Neuronal stem cell (in vitro differentiated cells): ENCODE measurements at regions not wholly inside any gene's neighbourhood (a gene's known extent, or its start where the extent isn't known, plus 50 kb on each side); places are given as distances from the start of the nearest gene placed in this dataset.

Experiments
- DNase-seq: peaks from one replicate; pipeline ENCODE4 v3.0.0-alpha.2; 2013; ENCODE audit warnings: low spot score
- H2AFZ ChIP-seq: one replicate; pipeline ENCODE4 v1.6.1; 2013; ENCODE audit warnings: mild to moderate bottlenecking, low read length, inconsistent platforms
- H2AK5ac ChIP-seq: 2 replicates; pipeline ENCODE4 v1.6.1; 2013; ENCODE audit warnings: low read depth, mild to moderate bottlenecking, inconsistent platforms, low read length, moderate library complexity, mixed read lengths
- H2BK120ac ChIP-seq: 2 replicates; pipeline ENCODE4 v1.6.1; 2013; ENCODE audit warnings: low read depth, mild to moderate bottlenecking, inconsistent platforms, low read length, moderate library complexity, mixed read lengths
- H2BK12ac ChIP-seq: one replicate; pipeline ENCODE4 v1.6.1; 2013; ENCODE audit warnings: low read length, inconsistent platforms
- H2BK15ac ChIP-seq: 2 replicates; pipeline ENCODE4 v1.6.1; 2013; ENCODE audit warnings: mild to moderate bottlenecking, low read length, inconsistent platforms, mixed read lengths
- H2BK5ac ChIP-seq: one replicate; pipeline ENCODE4 v1.6.1; 2013; ENCODE audit warnings: inconsistent platforms, mild to moderate bottlenecking, low read length, moderate library complexity
- H3K14ac ChIP-seq: one replicate; pipeline ENCODE4 v1.6.1; 2013; ENCODE audit warnings: low read length, inconsistent platforms
- H3K18ac ChIP-seq: 2 replicates; pipeline ENCODE4 v1.6.1; 2013; ENCODE audit warnings: low read length, inconsistent platforms
- H3K23ac ChIP-seq: 2 replicates; pipeline ENCODE4 v1.6.1; 2013; ENCODE audit warnings: low read depth, mild to moderate bottlenecking, mixed read lengths, low read length, inconsistent platforms; ENCODE audit not compliant: poor library complexity
- H3K27ac ChIP-seq: replicated peaks from 3 replicates; pipeline ENCODE4 v1.5.1; 2013; ENCODE audit warnings: low read length, inconsistent platforms
- H3K27me3 ChIP-seq, 3 experiments: 2 replicates each; pipeline ENCODE4 v1.6.1; 2013; ENCODE audit warnings: low read length in 3 of 3, mild to moderate bottlenecking in 2 of 3, inconsistent platforms in 1 of 3, low read depth in 1 of 3, mixed read lengths in 1 of 3, moderate library complexity in 1 of 3; ENCODE audit not compliant: control insufficient read depth in 3 of 3, insufficient read depth in 3 of 3
- H3K36me3 ChIP-seq, 2 donors: replicated peaks in 1 of 2; 2 replicates each; pipeline ENCODE4 v1.6.1; 2013; ENCODE audit warnings: low read length in 2 of 2; ENCODE audit not compliant: control insufficient read depth in 2 of 2, insufficient read depth in 2 of 2
- H3K4ac ChIP-seq: 2 replicates; pipeline ENCODE4 v1.6.1; 2013; ENCODE audit warnings: inconsistent platforms, mild to moderate bottlenecking, low read length, moderate library complexity
- H3K4me1 ChIP-seq, 2 donors: 1 replicate in 1 of 2; 2 replicates in 1 of 2; pipeline ENCODE4 v1.6.1; 2013; ENCODE audit warnings: low read length in 2 of 2, low read depth in 1 of 2; ENCODE audit not compliant: control insufficient read depth in 2 of 2, insufficient read depth in 1 of 2
- H3K4me2 ChIP-seq: one replicate; pipeline ENCODE4 v1.6.1; 2013; ENCODE audit warnings: mild to moderate bottlenecking, low read length, inconsistent platforms; ENCODE audit not compliant: insufficient read depth, poor library complexity, severe bottlenecking
- H3K4me3 ChIP-seq, 2 donors: 2 replicates each; pipeline ENCODE4 v1.5.1; 2013; ENCODE audit warnings: low read length in 2 of 2, mild to moderate bottlenecking in 2 of 2, inconsistent platforms in 1 of 2, moderate library complexity in 1 of 2
- H3K79me1 ChIP-seq: one replicate; pipeline ENCODE4 v1.6.1; 2013; ENCODE audit warnings: low read depth, mild to moderate bottlenecking, inconsistent platforms, low read length, moderate library complexity
- H3K9ac ChIP-seq: one replicate; pipeline ENCODE4 v1.6.1; 2013; ENCODE audit warnings: mild to moderate bottlenecking, low read depth, low read length, inconsistent platforms; ENCODE audit not compliant: poor library complexity
- H3K9me3 ChIP-seq, 2 donors: replicated peaks in 1 of 2; 2 replicates each; pipeline versions ENCODE3 to v1.6.1; 2013; ENCODE audit warnings: low read length in 2 of 2, mild to moderate bottlenecking in 2 of 2, inconsistent platforms in 1 of 2, low read depth in 1 of 2, mixed read lengths in 1 of 2, moderate library complexity in 1 of 2; ENCODE audit not compliant: control insufficient read depth in 2 of 2, insufficient read depth in 1 of 2
- H4K8ac ChIP-seq: one replicate; pipeline ENCODE4 v1.6.1; 2013; ENCODE audit warnings: low read depth, mild to moderate bottlenecking, inconsistent platforms, low read length, moderate library complexity
- H4K91ac ChIP-seq: one replicate; pipeline ENCODE4 v1.6.1; 2013; ENCODE audit warnings: low read length, low read depth, mild to moderate bottlenecking, inconsistent platforms; ENCODE audit not compliant: poor library complexity
- WGBS, 2 donors: extraction: QIAGEN DNeasy Blood & Tissue Kit; methylation state at CpG; one replicate each; pipeline ENCODE4 v1.1.7; 2013; ENCODE audit warnings: missing lambda C conversion rate in 2 of 2, mixed read lengths in 1 of 2; ENCODE audit not compliant: insufficient read length in 2 of 2, insufficient replicate concordance in 1 of 2; ENCODE audit errors: extremely low coverage in 2 of 2; 5-methylcytosine and 5-hydroxymethylcytosine counted together

DNA sequence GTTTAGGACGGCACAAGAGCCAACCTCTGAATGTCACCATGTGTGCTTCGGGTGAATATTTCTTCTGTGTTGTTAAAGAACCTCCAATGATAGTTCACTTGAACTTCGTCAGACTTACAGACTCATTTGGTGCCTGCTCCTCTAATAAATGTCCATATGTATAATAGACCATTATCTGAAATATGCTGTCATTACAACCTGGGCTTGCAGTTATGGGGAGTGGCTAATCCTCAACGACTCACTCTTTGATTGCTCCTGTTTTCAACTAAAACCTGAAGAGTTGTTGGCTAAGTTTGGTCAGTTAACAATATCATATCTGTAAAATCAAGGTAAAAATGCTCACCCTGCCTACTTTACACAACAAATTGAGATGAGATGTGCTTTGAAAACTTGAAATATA is 298.7 kb upstream of the PTGER4 start:
- no peaks in the 10 kb centered on the region for H3K79me1 ChIP-seq
- H3K14ac ChIP-seq: no peak overlapping the region
- WGBS, 2 donors: no CpG with 5 or more reads among the region's 4 CpGs
- H2BK12ac ChIP-seq: no peak overlapping the region
- no peak overlapping the region for H2BK15ac ChIP-seq
- H2AK5ac ChIP-seq: no peak overlapping the region
- no peak overlapping the region for H3K27ac ChIP-seq
- no peak overlapping the region for H3K4me3 ChIP-seq
- H4K8ac ChIP-seq: no peak overlapping the region
- no peak overlapping the region for H3K9ac ChIP-seq
- no peak overlapping the region for H3K18ac ChIP-seq
- no peaks in the 10 kb centered on the region for H3K9me3 ChIP-seq
- no peaks in the 10 kb centered on the region for H3K36me3 ChIP-seq
- no peak overlapping the region for H2BK5ac ChIP-seq
- DNase-seq: no peak
- no peak overlapping the region for H3K4me2 ChIP-seq
- H3K27me3 ChIP-seq: no peaks in the 10 kb centered on the region
- H3K23ac ChIP-seq: no peak overlapping the region
- peaks cover 0 to 8% of the 10 kb centered on the region in 2 donors for H3K4me1 ChIP-seq
- no peak overlapping the region for H4K91ac ChIP-seq
- no peak overlapping the region for H2BK120ac ChIP-seq
- no peak overlapping the region for H3K4ac ChIP-seq
- no peak overlapping the region for H2AFZ ChIP-seq

DNA sequence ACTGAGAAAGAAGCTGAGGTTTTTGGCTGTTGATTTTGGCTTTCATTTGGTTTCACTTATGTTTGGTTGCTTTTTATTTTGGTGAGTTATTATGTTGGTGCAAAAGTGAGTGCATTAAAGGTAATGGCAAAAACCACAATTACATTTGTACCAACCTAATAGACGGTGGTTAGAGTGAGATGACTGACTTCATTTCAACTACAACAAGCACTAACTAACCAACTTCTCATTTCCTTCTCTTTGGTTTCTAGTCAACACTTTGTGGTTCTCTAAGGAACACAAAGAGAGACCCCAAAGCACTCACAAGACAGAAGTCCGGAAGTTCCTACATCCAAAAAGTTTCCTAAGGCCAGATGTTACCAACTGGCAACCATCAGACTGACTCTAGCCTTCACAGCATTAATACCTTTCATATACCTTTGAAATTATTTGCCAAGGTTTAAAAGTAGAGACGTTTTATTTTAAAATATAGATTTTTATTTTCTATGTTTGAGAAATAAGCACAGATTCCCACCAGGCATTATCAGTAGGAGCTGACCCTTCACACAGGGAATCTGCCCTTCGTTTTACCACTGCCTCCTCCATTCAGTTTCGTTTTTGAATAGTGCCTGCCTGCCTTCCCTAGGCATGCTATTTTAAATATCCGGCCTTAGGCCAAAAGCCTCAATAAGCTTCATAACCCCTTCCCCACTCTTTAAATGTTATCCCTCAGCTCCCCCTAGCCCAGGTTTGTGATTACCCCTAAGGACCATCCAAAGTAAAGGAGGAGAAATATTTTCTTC is 301.1 kb upstream of the PTGER4 start:
- H3K79me1 ChIP-seq: no peaks in the 10 kb centered on the region
- no peak overlapping the region for H2AFZ ChIP-seq
- no peak overlapping the region for H3K4me2 ChIP-seq
- H3K27me3 ChIP-seq: no peaks in the 10 kb centered on the region
- H3K4me1 ChIP-seq: peaks cover 0 to 2% of the 10 kb centered on the region in 2 donors
- H3K9me3 ChIP-seq: no peaks in the 10 kb centered on the region
- H2BK120ac ChIP-seq: no peak overlapping the region
- H2BK15ac ChIP-seq: no peak overlapping the region
- H3K23ac ChIP-seq: no peak overlapping the region
- no peak overlapping the region for H2AK5ac ChIP-seq
- H3K4ac ChIP-seq: no peak overlapping the region
- no peak overlapping the region for H3K9ac ChIP-seq
- no peak overlapping the region for H4K91ac ChIP-seq
- DNase-seq: no peak
- H3K27ac ChIP-seq: no peak overlapping the region
- H3K14ac ChIP-seq: no peak overlapping the region
- H4K8ac ChIP-seq: no peak overlapping the region
- no peaks in the 10 kb centered on the region for H3K36me3 ChIP-seq
- H3K18ac ChIP-seq: no peak overlapping the region
- no peak overlapping the region for H3K4me3 ChIP-seq
- H2BK12ac ChIP-seq: no peak overlapping the region
- no peak overlapping the region for H2BK5ac ChIP-seq
- no CpG with 5 or more reads among the region's 6 CpGs for WGBS, 2 donors

DNA sequence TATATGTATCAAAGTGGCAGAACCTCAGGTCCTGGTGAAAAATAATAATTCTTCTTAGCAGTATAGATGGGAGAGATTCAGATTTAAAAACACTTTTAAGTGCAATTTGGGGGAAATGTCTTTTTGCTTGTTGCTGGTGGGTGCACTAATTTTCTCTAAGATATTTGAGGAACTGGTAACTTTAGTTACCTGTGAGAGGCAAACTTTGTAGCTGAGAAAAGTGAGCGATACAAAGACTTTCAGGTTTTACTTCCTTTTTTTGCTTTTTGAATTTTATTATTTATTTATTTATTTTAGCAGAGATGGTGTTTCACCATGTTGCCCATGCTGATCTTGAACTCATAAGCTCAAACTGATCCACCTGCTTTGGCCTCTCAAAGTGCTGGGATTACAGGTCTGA is 303.1 kb upstream of the PTGER4 start:
- no peak overlapping the region for H2AFZ ChIP-seq
- no peaks in the 10 kb centered on the region for H3K36me3 ChIP-seq
- no peak overlapping the region for H3K14ac ChIP-seq
- no peak overlapping the region for H2BK15ac ChIP-seq
- no peak overlapping the region for H3K4me3 ChIP-seq
- no peak overlapping the region for H2BK120ac ChIP-seq
- no peak for DNase-seq
- no CpG with 5 or more reads among the region's 1 CpG for WGBS, 2 donors
- H2BK12ac ChIP-seq: no peak overlapping the region
- H3K4me1 ChIP-seq: no peaks in the 10 kb centered on the region
- no peak overlapping the region for H3K9ac ChIP-seq
- H3K9me3 ChIP-seq: no peaks in the 10 kb centered on the region
- no peak overlapping the region for H2AK5ac ChIP-seq
- H3K4ac ChIP-seq: no peak overlapping the region
- no peak overlapping the region for H3K27ac ChIP-seq
- no peaks in the 10 kb centered on the region for H3K79me1 ChIP-seq
- no peaks in the 10 kb centered on the region for H3K27me3 ChIP-seq
- H3K23ac ChIP-seq: no peak overlapping the region
- no peak overlapping the region for H4K8ac ChIP-seq
- H4K91ac ChIP-seq: no peak overlapping the region
- H3K18ac ChIP-seq: no peak overlapping the region
- H2BK5ac ChIP-seq: no peak overlapping the region
- H3K4me2 ChIP-seq: no peak overlapping the region

DNA sequence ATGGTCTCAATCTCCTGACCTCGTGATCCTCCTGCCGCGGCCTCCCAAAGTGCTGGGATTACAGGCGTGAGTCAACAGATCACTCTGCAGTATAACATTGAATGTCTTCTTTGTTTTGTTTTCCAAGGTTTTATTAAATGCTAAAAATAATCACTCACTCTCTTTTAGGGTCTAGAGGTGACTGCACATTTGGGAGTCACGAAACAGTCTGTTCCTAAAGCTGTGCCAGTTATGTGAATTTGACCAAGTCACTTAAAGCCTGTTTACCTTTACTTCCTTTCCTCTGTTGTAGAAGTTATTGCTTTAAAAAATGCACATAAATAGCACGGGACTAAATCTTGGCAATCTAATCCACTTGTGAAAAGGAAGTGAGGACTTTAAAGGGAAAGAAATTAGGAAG is 304.9 kb upstream of the PTGER4 start:
- no peak overlapping the region for H3K4me2 ChIP-seq
- H3K9ac ChIP-seq: no peak overlapping the region
- H3K79me1 ChIP-seq: no peaks in the 10 kb centered on the region
- no peak overlapping the region for H3K23ac ChIP-seq
- H3K18ac ChIP-seq: no peak overlapping the region
- no peak for DNase-seq
- no peak overlapping the region for H2BK120ac ChIP-seq
- no peak overlapping the region for H2AFZ ChIP-seq
- no peak overlapping the region for H3K27ac ChIP-seq
- WGBS, 2 donors: no CpG with 5 or more reads among the region's 6 CpGs
- H3K4ac ChIP-seq: no peak overlapping the region
- no peak overlapping the region for H2AK5ac ChIP-seq
- H3K14ac ChIP-seq: no peak overlapping the region
- no peaks in the 10 kb centered on the region for H3K36me3 ChIP-seq
- H3K27me3 ChIP-seq: no peaks in the 10 kb centered on the region
- no peaks in the 10 kb centered on the region for H3K9me3 ChIP-seq
- H2BK5ac ChIP-seq: no peak overlapping the region
- H4K91ac ChIP-seq: no peak overlapping the region
- no peak overlapping the region for H4K8ac ChIP-seq
- H2BK12ac ChIP-seq: no peak overlapping the region
- H3K4me3 ChIP-seq: no peak overlapping the region
- H3K4me1 ChIP-seq: no peaks in the 10 kb centered on the region
- H2BK15ac ChIP-seq: no peak overlapping the region
